ENCODE measurements at regions not wholly inside any gene's neighbourhood (a gene's known extent, or its start where the extent isn't known, plus 50 kb on each side); places are given as distances from the start of the nearest gene placed in this dataset.

GRCh38 chr16:73371584-73372319, 323.8 kb upstream of the ZFHX3 start:
- no peaks in the 10 kb centered on the region for H3K9me3 ChIP-seq (ENCODE audit: control insufficient read depth, insufficient read depth, low read depth, low read length)
- H3K4me1 ChIP-seq (ENCODE audit: control insufficient read depth, extremely low read depth, insufficient read depth, low read length): no peaks in the 10 kb centered on the region
- H3K79me2 ChIP-seq (ENCODE audit: control insufficient read depth, insufficient read depth, low read length): no peaks in the 10 kb centered on the region
- no peak overlapping the region for H3K9ac ChIP-seq (ENCODE audit: insufficient read depth, low read length)
- no peak for DNase-seq (ENCODE audit: low read depth in 2 of 2)
- H3K4me3 ChIP-seq (replicated peaks in 1 of 4; ENCODE audit: control extremely low read depth in 1 of 4, insufficient read depth in 1 of 4, low read depth in 3 of 4, low read length in 4 of 4): no peak overlapping the region
- TF ChIP-seq CTCF (conservative IDR thresholded peaks at IDR 0.05 in 1 of 2, IDR thresholded peaks at IDR 0.05 in 1 of 2; ENCODE audit: low read depth in 1 of 2, low read length in 2 of 2) (no peak), EZH2 (IDR thresholded peaks at IDR 0.05; ENCODE audit: low read length, missing control alignments) (no peak)
- H3K27ac ChIP-seq (ENCODE audit: insufficient read depth, low read length): no peak overlapping the region
- H3K36me3 ChIP-seq (ENCODE audit: control insufficient read depth, insufficient read depth, low read length): no peaks in the 10 kb centered on the region
- H4K20me1 ChIP-seq (ENCODE audit: control insufficient read depth, extremely low read depth, insufficient read depth, low read length): no peaks in the 10 kb centered on the region
- no peak overlapping the region for H3K4me2 ChIP-seq (ENCODE audit: extremely low read depth, insufficient read depth, low read length)
- no peaks in the 10 kb centered on the region for H3K27me3 ChIP-seq (ENCODE audit: control insufficient read depth, insufficient read depth, low read length)
- no peak overlapping the region for H2AFZ ChIP-seq (ENCODE audit: low read length)

- Histone ChIP-seq H3K9ac (ENCODE audit: insufficient read depth, low read length) (no peak overlapping the region), H3K4me2 (ENCODE audit: extremely low read depth, insufficient read depth, low read length) (no peak overlapping the region), H4K20me1 (ENCODE audit: control insufficient read depth, extremely low read depth, insufficient read depth, low read length) (no peaks in the 10 kb centered on the region), H3K79me2 (ENCODE audit: control insufficient read depth, insufficient read depth, low read length) (no peaks in the 10 kb centered on the region), H3K9me3 (ENCODE audit: control insufficient read depth, insufficient read depth, low read depth, low read length) (no peaks in the 10 kb centered on the region), H3K27me3 (ENCODE audit: control insufficient read depth, insufficient read depth, low read length) (no peaks in the 10 kb centered on the region), H3K4me3 (replicated peaks in 1 of 4; ENCODE audit: control extremely low read depth in 1 of 4, insufficient read depth in 1 of 4, low read depth in 3 of 4, low read length in 4 of 4) (no peak overlapping the region), H3K36me3 (ENCODE audit: control insufficient read depth, insufficient read depth, low read length) (no peaks in the 10 kb centered on the region), H3K4me1 (ENCODE audit: control insufficient read depth, extremely low read depth, insufficient read depth, low read length) (no peaks in the 10 kb centered on the region), H2AFZ (ENCODE audit: low read length) (no peak overlapping the region), H3K27ac (ENCODE audit: insufficient read depth, low read length) (no peak overlapping the region)
- TF ChIP-seq EZH2 (IDR thresholded peaks at IDR 0.05; ENCODE audit: low read length, missing control alignments): no peak
- no peak for DNase-seq (ENCODE audit: low read depth in 2 of 2)
Observed at GRCh38 chr16:73369851-73370250, 321.9 kb upstream of the ZFHX3 start.

GRCh38 chr16:73368715-73369114, 320.8 kb upstream of the ZFHX3 start:
- no peak for DNase-seq (ENCODE audit: low read depth in 2 of 2)
- H4K20me1 ChIP-seq (ENCODE audit: control insufficient read depth, extremely low read depth, insufficient read depth, low read length): no peaks in the 10 kb centered on the region
- no peaks in the 10 kb centered on the region for H3K36me3 ChIP-seq (ENCODE audit: control insufficient read depth, insufficient read depth, low read length)
- no peak overlapping the region for H3K9ac ChIP-seq (ENCODE audit: insufficient read depth, low read length)
- TF ChIP-seq CTCF (conservative IDR thresholded peaks at IDR 0.05 in 1 of 2, IDR thresholded peaks at IDR 0.05 in 1 of 2; ENCODE audit: low read depth in 1 of 2, low read length in 2 of 2): no peak
- no peak for TF ChIP-seq EZH2 (IDR thresholded peaks at IDR 0.05; ENCODE audit: low read length, missing control alignments)
- H3K9me3 ChIP-seq (ENCODE audit: control insufficient read depth, insufficient read depth, low read depth, low read length): no peaks in the 10 kb centered on the region
- H3K27me3 ChIP-seq (ENCODE audit: control insufficient read depth, insufficient read depth, low read length): no peaks in the 10 kb centered on the region
- H2AFZ ChIP-seq (ENCODE audit: low read length): no peak overlapping the region
- H3K27ac ChIP-seq (ENCODE audit: insufficient read depth, low read length): no peak overlapping the region
- no peaks in the 10 kb centered on the region for H3K79me2 ChIP-seq (ENCODE audit: control insufficient read depth, insufficient read depth, low read length)
- H3K4me1 ChIP-seq (ENCODE audit: control insufficient read depth, extremely low read depth, insufficient read depth, low read length): no peaks in the 10 kb centered on the region
- H3K4me3 ChIP-seq (replicated peaks in 1 of 4; ENCODE audit: control extremely low read depth in 1 of 4, insufficient read depth in 1 of 4, low read depth in 3 of 4, low read length in 4 of 4): no peak overlapping the region
- H3K4me2 ChIP-seq (ENCODE audit: extremely low read depth, insufficient read depth, low read length): no peak overlapping the region

Data from fibroblast of lung (primary cell).